HFF-Myc (cell line): ENCODE measurements at regions not wholly inside any gene's neighbourhood (a gene's known extent, or its start where the extent isn't known, plus 50 kb on each side); places are given as distances from the start of the nearest gene placed in this dataset.

Source experiments
- DNase-seq: peaks from one replicate; pipeline ENCODE4 v3.0.0-alpha.2; 2011; ENCODE audit warnings: low read depth; ENCODE audit errors: extremely low read depth
- H3K4me3 ChIP-seq: replicated peaks from 2 replicates; pipeline ENCODE4 v1.5.1; 2011; ENCODE audit warnings: low read depth, mild to moderate bottlenecking, control low read depth, low read length
- TF ChIP-seq, protein P1 (sequence below): IDR thresholded peaks from 2 replicates; pipeline ENCODE4 v1.5.1; 2012; ENCODE audit warnings: mild to moderate bottlenecking, low read depth, low read length, control low read depth; ENCODE audit errors: missing control alignments

GRCh38 chr1:233445737-233446136 lies 118.2 kb downstream of the MAP3K21 start:
- TF ChIP-seq, protein P1, sequence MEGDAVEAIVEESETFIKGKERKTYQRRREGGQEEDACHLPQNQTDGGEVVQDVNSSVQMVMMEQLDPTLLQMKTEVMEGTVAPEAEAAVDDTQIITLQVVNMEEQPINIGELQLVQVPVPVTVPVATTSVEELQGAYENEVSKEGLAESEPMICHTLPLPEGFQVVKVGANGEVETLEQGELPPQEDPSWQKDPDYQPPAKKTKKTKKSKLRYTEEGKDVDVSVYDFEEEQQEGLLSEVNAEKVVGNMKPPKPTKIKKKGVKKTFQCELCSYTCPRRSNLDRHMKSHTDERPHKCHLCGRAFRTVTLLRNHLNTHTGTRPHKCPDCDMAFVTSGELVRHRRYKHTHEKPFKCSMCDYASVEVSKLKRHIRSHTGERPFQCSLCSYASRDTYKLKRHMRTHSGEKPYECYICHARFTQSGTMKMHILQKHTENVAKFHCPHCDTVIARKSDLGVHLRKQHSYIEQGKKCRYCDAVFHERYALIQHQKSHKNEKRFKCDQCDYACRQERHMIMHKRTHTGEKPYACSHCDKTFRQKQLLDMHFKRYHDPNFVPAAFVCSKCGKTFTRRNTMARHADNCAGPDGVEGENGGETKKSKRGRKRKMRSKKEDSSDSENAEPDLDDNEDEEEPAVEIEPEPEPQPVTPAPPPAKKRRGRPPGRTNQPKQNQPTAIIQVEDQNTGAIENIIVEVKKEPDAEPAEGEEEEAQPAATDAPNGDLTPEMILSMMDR = no peak
- H3K4me3 ChIP-seq = no peak overlapping the region
- DNase-seq = no peak

DNA sequence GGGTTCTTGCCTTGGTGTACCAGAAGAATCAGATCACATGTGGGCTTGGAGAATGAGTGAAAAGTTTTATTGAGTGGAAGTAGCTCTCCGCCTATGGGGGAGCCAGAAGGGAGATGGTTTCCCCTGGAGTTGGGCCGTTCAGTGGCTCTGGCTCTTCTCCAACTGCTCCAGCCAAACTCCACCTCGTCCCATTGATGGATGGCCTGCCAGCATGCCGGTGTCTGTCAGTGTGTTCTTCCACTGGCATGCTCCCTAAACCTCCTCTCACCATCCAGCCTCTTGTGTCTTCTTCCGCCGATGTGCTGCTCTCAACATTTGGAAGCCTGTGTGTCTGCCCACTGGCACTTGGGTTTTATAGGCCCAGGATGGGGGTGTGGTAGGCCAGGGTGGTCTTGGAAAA lies 119.4 kb downstream of the MAP3K21 start:
- DNase-seq = no peak
- no peak overlapping the region for H3K4me3 ChIP-seq
- TF ChIP-seq, protein P1 = no peak

GRCh38 chr1:233448109-233448689 lies 120.7 kb downstream of the MAP3K21 start:
- TF ChIP-seq, protein P1 = no peak
- no peak for DNase-seq

DNA sequence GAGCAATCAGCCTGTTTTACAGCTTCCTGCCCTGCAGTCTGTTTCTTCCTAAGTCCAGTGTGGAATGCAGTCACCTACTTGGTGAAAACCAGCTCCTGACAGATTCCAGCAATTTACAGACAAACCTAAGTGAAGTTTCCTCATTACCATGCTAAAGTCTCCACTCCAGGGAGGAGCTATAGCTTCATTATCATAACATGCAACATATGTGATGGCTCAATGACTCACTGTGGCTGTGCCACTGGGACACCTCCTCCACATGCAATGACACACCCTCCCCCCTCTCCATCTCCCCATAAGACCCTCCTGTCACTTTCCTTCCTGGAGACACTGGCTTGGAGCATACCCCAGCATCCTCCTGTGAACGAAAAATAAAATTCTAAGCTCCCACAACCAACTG lies 125.2 kb downstream of the MAP3K21 start:
- TF ChIP-seq, protein P1 = no peak
- DNase-seq = no peak
- no peak overlapping the region for H3K4me3 ChIP-seq

More at GRCh38 chr1:233448109-233448689, 120.7 kb downstream of the MAP3K21 start:
- no peak overlapping the region for H3K4me3 ChIP-seq

DNA sequence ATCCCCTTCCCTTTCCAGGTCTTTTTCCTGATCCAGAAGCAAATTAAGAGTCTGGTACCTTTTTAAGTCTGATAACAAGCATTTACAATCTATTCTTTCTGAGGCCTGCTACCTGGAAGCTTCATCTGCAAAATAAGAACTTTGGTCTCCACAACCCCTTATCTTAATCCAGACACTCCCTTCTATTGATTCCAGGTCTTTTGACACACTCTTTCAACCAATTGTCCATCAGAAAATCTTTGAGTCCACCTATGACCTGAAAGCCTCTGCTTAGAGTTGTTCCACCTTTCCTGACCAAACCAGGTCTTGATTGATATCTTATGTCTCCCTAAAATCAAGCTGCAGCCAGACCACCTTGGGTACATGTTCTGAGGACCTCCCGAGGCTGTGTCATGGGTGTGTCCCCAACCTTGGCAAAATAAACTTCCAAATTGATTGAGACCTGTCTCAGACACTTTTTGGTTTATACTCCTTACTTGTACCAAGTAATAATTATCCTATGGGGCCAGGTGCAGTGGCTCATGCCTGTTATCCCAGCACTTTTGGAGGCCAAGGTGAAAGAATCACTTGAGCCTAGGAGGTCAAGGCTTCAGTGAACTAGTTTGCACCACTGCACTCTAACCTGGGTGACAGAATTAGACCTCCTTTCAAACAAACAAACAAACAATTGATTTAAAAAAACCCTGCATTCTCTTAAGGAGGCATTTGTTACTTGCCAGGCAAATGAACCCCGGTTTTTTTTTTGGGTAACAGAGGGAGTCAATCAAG lies 126.1 kb downstream of the MAP3K21 start:
- no peak for DNase-seq
- no peak overlapping the region for H3K4me3 ChIP-seq
- TF ChIP-seq, protein P1 = no peak

GRCh38 chr1:233459470-233459945 lies 132.0 kb downstream of the MAP3K21 start:
- no peak overlapping the region for H3K4me3 ChIP-seq
- DNase-seq = no peak
- TF ChIP-seq, protein P1 = no peak
